ENCODE measurements at regions not wholly inside any gene's neighbourhood (a gene's known extent, or its start where the extent isn't known, plus 50 kb on each side); places are given as distances from the start of the nearest gene placed in this dataset.

DNA sequence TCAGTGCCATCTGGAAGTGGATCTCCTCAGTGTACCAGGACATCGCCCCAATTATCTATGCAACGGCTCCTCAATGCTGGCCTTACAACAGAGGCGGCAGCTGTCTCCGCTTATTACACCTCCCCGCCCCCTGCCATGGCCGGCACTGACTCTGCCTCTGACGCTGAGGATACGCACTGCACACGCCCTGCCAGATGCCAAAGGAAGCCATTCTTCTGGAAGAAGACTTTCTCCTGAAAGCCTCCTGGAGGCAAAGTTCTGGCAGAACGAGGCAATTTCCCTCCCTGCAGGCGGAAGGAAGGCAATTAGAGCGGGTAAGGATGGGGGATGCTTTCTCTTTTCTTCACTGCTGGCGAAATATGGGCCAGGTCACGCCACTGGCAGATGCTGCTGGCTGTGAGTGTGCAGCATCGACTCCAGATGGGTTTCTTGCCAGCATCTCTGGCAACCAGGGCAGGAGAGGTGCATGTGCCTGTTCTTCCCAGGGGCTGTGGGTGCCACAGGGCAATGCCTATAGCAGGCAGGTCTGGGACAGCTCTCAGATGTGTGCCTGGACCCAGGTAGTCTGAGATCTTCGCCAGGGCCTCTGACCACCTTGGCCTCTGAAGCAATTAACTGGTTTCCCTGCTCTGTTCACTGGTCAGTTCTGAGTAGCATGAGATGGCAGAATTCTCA is 62.2 kb upstream of the MRPS22 start:
- in situ Hi-C loops (cut with MboI), result no loop called here
- ChIA-PET CTCF (no interaction called here), RAD21 (ENCODE audit: unreplicated experiment) (no interaction called here), SMC1A (ENCODE audit: uncharacterized antibody, unreplicated experiment) (no interaction called here), POLR2A (no interaction called here)
- no TSS peak for BruUV-seq (replicated peaks)
- FAIRE-seq (no peak), ATAC-seq (no peak), DNase-seq (ENCODE audit: low read depth, low spot score) (no peak)
- Histone ChIP-seq H3K79me2 (ENCODE audit: control insufficient read depth, insufficient read depth, low read length) (no peaks in the 10 kb centered on the region), H3K9me3 (replicated peaks; ENCODE audit: control insufficient read depth, insufficient read depth, low read length) (no peaks in the 10 kb centered on the region), H2AFZ (ENCODE audit: control insufficient read depth, low read depth, low read length) (no peak overlapping the region), H3K27ac (ENCODE audit: control insufficient read depth, insufficient read depth) (no peak overlapping the region), H3K4me3 (no peak overlapping the region), H4K20me1 (ENCODE audit: control insufficient read depth, insufficient read depth) (no peaks in the 10 kb centered on the region), H3K36me3 (ENCODE audit: control insufficient read depth in 2 of 2, insufficient read depth in 2 of 2, low read length in 1 of 2) (no peaks in the 10 kb centered on the region), H3K4me2 (ENCODE audit: control insufficient read depth, insufficient read depth) (no peak overlapping the region), H3K9ac (ENCODE audit: control insufficient read depth, insufficient read depth, low read length) (no peak overlapping the region), H3K4me1 (ENCODE audit: control insufficient read depth, insufficient read depth, low read length) (no peaks in the 10 kb centered on the region), H3K27me3 (replicated peaks in 1 of 2; ENCODE audit: control insufficient read depth in 2 of 2, insufficient read depth in 2 of 2, low read length in 1 of 2) (peaks cover 0 to 4% of the 10 kb centered on the region in 2 experiments; a peak in 1 of 4 replicates)
- WGBS (ENCODE audit: insufficient coverage, insufficient replicate concordance, low lambda C conversion rate, missing lambda C conversion rate), result 37% methylated on average over 16 of the region's 16 CpGs
- TF ChIP-seq, protein P1, sequence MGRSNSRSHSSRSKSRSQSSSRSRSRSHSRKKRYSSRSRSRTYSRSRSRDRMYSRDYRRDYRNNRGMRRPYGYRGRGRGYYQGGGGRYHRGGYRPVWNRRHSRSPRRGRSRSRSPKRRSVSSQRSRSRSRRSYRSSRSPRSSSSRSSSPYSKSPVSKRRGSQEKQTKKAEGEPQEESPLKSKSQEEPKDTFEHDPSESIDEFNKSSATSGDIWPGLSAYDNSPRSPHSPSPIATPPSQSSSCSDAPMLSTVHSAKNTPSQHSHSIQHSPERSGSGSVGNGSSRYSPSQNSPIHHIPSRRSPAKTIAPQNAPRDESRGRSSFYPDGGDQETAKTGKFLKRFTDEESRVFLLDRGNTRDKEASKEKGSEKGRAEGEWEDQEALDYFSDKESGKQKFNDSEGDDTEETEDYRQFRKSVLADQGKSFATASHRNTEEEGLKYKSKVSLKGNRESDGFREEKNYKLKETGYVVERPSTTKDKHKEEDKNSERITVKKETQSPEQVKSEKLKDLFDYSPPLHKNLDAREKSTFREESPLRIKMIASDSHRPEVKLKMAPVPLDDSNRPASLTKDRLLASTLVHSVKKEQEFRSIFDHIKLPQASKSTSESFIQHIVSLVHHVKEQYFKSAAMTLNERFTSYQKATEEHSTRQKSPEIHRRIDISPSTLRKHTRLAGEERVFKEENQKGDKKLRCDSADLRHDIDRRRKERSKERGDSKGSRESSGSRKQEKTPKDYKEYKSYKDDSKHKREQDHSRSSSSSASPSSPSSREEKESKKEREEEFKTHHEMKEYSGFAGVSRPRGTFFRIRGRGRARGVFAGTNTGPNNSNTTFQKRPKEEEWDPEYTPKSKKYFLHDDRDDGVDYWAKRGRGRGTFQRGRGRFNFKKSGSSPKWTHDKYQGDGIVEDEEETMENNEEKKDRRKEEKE (IDR thresholded peaks at IDR 0.05), result no peak
- TF ChIP-seq DPF2 (IDR thresholded peaks at IDR 0.05) (no peak), MYC (IDR thresholded peaks at IDR 0.05; ENCODE audit: insufficient read depth, insufficient read length, insufficient replicate concordance, low read length, severe bottlenecking) (no peak), SMAD1 (IDR thresholded peaks at IDR 0.05; ENCODE audit: low read depth, partially characterized antibody) (no peak), NFYB (IDR thresholded peaks at IDR 0.05; ENCODE audit: insufficient read depth, low read depth, low read length) (no peak), SPI1 (IDR thresholded peaks at IDR 0.05; ENCODE audit: borderline replicate concordance, insufficient read depth, low read depth, low read length) (no peak), RELA (IDR thresholded peaks at IDR 0.05; ENCODE audit: borderline replicate concordance, partially characterized antibody) (no peak), SIN3A (IDR thresholded peaks at IDR 0.05; ENCODE audit: low read depth, low read length) (no peak), BHLHE40 (IDR thresholded peaks at IDR 0.05; ENCODE audit: borderline replicate concordance in 1 of 2, low read depth in 2 of 2, low read length in 1 of 2) (no peak), IRF4 (IDR thresholded peaks at IDR 0.05; ENCODE audit: low read depth, low read length) (no peak)
- TF ChIP-seq, protein P2, sequence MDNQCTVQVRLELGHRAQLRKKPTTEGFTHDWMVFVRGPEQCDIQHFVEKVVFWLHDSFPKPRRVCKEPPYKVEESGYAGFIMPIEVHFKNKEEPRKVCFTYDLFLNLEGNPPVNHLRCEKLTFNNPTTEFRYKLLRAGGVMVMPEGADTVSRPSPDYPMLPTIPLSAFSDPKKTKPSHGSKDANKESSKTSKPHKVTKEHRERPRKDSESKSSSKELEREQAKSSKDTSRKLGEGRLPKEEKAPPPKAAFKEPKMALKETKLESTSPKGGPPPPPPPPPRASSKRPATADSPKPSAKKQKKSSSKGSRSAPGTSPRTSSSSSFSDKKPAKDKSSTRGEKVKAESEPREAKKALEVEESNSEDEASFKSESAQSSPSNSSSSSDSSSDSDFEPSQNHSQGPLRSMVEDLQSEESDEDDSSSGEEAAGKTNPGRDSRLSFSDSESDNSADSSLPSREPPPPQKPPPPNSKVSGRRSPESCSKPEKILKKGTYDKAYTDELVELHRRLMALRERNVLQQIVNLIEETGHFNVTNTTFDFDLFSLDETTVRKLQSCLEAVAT (IDR thresholded peaks at IDR 0.05), result no peak
- intact Hi-C loops (cut with micrococcal nuclease; ENCODE audit: unreplicated experiment), result no loop called here

Measured in GM12878 (cell line).